GM18909 (cell line): ENCODE measurements at regions not wholly inside any gene's neighbourhood (a gene's known extent, or its start where the extent isn't known, plus 50 kb on each side); places are given as distances from the start of the nearest gene placed in this dataset.

Experiments
- ATAC-seq: cut with Tn5 transposase; IDR thresholded peaks from one replicate; pipeline ENCODE4 v1.9.1; 2021; ENCODE audit warnings: mild to moderate bottlenecking; ENCODE audit not compliant: unreplicated experiment, poor library complexity

DNA sequence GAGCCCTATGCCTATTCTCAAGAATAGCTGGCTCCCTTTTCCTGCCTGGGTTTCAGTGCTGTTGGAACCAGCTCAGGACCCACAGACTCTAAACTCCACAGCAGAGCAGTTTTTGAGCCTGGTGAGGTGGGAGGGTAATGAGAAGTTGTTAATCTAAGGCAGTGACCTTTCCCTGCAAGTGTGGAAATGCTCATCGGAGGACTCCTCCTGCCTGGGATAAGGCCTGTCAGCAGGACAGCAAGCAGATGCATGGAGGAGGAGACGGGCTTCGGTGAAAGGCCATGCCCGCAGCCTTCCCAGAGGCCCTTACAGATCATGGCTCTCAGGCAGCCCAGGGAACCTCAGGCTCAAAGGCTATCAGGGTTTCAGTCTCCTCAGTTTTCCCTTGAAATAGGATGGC, 70.0 kb upstream of the SHISA3 start:
- ATAC-seq = no peak

DNA sequence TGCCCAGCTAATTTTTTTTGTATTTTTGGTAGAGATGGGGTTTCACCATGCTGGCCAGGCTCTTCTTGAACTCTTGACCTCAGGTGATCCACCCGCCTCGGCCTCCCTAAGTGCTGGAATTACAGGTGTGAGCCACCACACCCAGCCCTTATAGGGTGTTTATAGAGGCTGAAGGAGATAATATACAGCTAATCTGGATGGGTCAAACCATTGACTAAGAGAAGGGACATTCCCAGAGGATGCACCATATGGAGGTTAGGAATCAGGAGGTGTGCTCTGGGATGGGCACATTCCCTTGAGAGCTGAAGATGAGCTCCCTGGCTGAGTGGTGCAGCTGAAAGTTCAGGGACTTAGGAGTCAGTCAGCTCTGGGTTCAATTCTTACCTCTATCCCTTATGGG, 68.3 kb upstream of the SHISA3 start:
- ATAC-seq = no peak

DNA sequence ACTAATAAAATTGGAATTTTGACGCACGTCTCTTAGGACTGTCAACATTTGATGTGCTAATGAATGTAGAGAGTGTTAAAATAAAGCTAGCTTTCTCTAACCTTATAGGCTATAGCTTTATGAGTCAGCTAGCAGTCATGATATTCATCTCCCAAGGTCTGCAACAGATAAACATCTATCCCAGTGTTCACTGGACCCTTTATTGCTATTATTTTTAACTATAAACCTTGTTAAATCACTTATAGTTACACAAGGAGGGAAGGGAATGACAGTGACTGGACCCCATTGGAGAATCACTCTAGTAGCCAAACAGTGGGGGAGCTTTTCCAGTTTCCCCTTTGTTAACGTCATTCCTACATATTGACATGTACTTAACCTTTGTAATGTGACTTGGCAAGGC, 67.9 kb upstream of the SHISA3 start:
- ATAC-seq = no peak

DNA sequence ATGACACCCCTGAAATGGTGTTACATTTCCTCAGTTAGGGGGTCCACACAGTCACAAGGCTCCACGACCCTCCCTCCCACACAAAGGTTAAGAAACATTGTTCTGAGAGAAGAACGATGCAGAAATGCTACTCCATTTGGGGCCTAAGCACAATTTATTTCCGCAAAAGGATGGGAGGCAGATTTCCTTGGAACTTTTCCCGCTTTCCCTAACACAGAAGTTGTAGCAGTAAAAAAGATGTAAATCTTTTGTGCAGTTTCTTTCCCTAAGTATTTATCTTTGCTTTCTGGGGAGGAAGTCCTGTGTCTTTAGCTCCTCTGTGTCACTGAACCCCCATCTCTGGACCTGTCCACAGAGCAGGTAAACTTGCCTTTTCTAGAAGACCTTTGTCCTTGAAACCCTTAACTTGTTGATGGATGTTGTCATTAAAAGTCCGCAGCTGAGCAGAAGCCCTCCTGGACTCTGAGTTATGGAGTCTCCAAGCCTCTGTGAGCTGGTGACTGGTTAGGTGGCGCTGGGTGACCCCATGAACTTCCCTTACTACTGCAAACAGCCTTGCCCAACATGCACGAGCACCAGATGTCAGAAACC, 67.2 kb upstream of the SHISA3 start:
- ATAC-seq = no peak

DNA sequence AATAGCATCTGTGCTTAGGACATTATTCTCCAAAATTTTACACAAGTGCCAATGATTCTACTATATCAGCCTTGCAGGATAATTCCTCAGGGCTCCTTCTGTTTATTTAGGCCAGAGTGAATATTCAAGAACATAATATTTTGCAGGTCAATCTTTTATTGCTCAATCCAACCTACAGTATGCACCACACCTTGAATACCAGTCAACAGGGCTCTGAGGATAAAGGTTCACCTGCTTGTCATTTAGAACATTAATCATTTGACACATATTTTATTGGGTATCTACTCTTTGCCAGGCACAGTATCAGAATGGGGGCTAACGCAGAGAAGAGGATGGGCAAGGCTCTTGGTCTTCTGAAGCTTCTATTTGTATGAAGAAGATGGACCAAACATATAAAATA, 66.2 kb upstream of the SHISA3 start:
- no peak for ATAC-seq

DNA sequence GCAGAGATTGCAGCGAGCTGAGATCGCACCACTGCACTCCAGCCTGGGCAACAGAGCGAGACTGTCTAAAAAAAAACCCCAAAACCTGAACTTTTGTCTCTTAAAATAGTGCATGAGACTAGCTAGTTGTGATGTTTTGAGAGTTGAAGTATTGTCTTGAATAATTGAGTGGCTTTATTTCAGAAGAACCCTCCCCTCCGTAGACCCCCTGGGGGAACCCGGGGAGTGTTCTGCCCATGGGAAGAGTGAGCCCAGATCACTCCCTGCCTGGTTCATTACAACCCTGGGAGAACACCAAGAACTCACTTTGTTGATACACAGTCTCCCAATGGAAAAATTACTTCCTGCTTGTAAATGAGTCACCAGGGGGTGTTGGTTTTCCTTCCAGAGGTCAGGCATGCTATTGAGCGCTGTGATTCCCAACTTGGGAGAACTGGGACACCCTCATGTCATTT, 65.3 kb upstream of the SHISA3 start:
- ATAC-seq = no peak

DNA sequence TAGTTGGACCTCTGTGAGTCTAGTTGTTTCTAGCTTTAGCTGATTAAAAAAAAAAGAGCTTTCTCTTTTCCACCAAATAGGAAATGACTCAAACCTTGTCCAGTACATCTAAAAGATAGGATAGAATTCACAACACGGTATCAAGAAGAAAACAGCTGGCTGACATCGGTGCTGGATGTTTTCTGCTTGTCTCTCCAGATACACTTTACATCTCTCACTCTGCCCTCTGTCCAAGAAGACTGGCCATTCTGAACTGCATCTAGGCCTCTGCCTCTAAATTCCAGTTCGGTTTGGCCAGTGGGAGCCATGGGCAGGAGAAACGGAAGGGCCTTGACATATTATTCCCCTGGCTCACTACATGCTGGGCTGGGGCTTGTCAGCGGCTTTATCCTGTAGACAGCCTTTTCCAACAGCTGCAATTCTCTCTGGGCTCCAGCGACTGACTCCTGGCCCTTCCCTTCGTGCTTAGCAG, 57.3 kb upstream of the SHISA3 start:
- ATAC-seq = no peak

DNA sequence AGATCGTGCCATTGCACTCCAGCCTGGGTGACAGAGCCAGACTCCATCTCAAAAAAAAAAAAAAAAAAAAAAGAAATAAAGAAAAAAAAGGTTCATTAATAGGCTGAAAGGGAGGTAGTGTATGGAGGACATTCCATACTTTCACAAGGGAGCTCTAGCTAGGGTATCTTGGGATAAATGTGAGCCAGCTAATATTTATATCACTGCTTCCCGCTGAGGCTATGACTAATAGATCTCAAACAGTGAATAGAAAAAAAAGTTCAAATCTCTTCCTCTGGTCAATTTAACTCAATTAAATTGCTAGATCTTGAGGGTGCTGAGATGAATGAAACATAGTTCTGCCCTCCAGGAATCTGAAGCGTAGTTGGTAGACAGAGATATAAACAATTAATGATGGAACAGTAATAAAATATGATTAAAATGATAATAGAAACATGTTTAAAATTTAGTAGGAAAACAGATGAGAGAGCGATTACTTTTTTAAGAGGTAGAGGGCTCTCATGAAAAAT, 55.7 kb upstream of the SHISA3 start:
- ATAC-seq = no peak

DNA sequence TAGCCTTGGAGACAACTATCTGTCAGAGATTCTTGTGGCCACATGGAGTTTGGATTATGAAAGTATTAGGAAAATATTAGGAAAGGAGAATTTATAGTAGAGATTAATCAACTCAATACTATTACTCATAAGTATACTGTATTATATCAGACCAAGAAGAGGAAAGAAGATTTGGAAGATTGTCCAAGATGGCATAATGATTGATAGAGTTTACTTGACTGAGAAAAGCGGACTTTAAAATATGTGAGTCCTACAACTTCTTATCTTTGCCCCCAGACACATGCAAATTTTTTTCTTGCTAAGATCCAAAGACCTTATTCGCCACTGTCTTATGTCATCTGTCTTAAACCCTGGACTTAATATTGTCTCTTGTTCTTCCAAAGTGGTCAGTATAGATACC, 54.8 kb upstream of the SHISA3 start:
- no peak for ATAC-seq

DNA sequence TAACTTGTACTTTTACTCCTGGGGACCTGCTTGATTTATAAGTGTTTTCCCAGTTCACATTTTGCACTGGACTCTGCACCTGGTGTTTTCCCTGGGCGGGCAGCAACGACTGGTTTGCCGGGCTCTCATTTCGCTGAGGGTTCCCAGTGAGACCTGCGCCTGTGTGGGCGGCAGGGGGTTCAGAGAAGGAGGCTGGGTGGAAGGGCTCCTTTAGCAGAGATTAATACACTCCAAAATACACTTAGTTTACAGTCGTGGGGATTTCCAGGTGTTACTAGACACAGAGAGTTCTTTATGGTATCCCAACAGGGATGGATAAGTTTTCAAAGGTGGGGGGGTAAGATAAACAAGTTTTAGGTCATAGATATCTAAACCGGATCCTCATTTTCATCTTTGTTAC, 53.0 kb upstream of the SHISA3 start:
- ATAC-seq = no peak

DNA sequence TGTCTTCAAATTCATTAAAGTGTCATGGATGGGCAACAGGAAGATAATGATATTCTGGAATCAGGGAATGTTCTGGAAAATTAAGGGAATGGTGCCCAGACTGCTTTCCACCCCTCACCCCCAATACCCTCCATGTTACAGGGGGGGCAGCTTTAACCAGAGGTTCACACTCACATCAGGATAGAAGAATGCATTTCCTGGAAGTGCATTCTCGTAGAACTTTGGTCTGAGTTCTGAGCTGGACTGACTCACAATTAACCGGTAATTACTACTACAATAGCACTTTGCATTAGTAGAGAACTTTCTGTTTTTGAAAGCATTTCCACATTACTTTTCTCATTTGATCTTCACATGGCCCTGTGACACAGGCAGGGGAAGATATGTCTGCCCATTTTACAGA, 52.5 kb upstream of the SHISA3 start:
- ATAC-seq = no peak

DNA sequence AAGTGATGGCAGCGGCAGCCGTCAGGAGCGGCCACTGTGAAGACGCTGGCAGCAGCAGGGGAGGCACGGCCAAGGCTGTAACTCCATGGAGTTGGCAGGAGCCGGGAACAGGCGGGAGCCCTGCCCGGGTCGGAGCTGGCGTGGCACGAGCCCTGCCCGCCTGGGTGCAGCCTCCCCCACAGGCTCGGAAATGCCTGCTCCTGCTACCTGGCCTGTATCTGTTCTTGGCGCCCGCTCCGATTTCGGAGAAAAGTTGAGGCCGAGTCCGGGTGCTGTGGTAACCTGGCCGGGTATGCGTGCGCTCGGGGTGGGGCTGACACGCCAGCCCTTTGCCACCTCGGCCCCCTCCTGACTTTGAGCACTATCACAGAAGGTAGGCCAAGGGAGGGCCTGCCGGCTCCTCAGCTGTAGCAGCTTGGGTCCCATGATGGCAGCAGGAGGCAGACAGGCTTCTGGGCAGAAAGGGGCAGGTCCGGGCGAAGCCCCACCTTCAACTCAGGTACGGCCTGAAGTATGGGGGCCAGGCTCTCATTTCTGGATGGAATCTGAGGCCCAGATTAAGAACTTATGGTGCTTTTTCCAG, 51.2 kb upstream of the SHISA3 start:
- no peak for ATAC-seq

DNA sequence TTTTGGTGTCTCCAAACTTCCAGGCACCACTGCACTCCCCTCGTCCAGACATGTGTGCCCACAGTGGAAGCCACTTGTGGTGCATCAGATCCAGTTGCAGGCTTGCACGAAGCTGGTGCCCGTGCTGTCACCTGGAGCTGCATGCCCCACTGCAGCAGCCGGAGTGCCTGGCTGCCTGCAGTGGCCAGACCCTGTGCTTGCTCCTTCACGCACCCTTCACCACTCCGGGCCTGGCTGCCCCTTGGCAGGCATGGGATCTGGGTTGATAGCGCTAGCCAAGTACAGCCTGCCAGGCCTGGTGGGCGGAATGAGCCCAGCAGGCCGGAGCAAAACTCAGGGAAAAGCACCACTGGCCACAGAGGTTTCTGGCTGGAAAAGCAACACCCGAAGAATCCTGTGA, 50.2 kb upstream of the SHISA3 start:
- ATAC-seq = no peak
